ENCODE measurements at regions not wholly inside any gene's neighbourhood (a gene's known extent, or its start where the extent isn't known, plus 50 kb on each side); places are given as distances from the start of the nearest gene placed in this dataset.

GRCh38 chr14:30016002-30016401 is 88.4 kb upstream of the PRKD1 start:
- TF ChIP-seq CTCF (IDR thresholded peaks at IDR 0.05) (no peak), ZFX (IDR thresholded peaks at IDR 0.05; ENCODE audit: borderline replicate concordance) (no peak)
